Caki2 (cell line): ENCODE measurements at regions not wholly inside any gene's neighbourhood (a gene's known extent, or its start where the extent isn't known, plus 50 kb on each side); places are given as distances from the start of the nearest gene placed in this dataset.
"Not testable (repeated sequence)": the region's sequence is repeated elsewhere in the genome, so short reads cannot be mapped to it uniquely, and the experiment has no call there.

Experiments used
- DNase-seq: peaks from one replicate; pipeline ENCODE4 v3.0.0-alpha.2; 2015; ENCODE audit warnings: low read depth
- in situ Hi-C: cut with HindIII; loops from 2 replicates; pipeline ENCODE4 v1.10.0; 2016; ENCODE audit warnings: low sequenced_read_pairs, low pct_unique_long_range_greater_than_20kb, mixed read lengths

GRCh38 chr9:106220415-106220814 is 526.1 kb downstream of the TMEM38B start:
- DNase-seq, result no peak
- in situ Hi-C loops, result no loop called here

- in situ Hi-C loops, result no loop called here
- DNase-seq, result no peak
Observed at GRCh38 chr9:106228861-106229260, 534.5 kb downstream of the TMEM38B start.

- in situ Hi-C loops, result no loop called here
- DNase-seq, result no peak
Observed at GRCh38 chr9:106233116-106233515, 538.8 kb downstream of the TMEM38B start.

GRCh38 chr9:106260908-106261307 is 566.6 kb downstream of the TMEM38B start:
- DNase-seq, in situ Hi-C loops: not testable (repeated sequence)

GRCh38 chr9:106277966-106278365 is 583.6 kb downstream of the TMEM38B start:
- in situ Hi-C loops, result no loop called here
- no peak for DNase-seq

- DNase-seq, result no peak
- in situ Hi-C loops, result no loop called here
Observed at GRCh38 chr9:106283769-106284168, 579.2 kb upstream of the ZNF462 start.

- in situ Hi-C loops, result no loop called here
- no peak for DNase-seq
Observed at GRCh38 chr9:106284296-106284695, 578.7 kb upstream of the ZNF462 start.

GRCh38 chr9:106286249-106286648 is 576.7 kb upstream of the ZNF462 start:
- DNase-seq, result no peak
- in situ Hi-C loops, result no loop called here

GRCh38 chr9:106287091-106287631 is 575.8 kb upstream of the ZNF462 start:
- DNase-seq, result no peak
- in situ Hi-C loops, result no loop called here

- no peak for DNase-seq
- in situ Hi-C loops, result no loop called here
Observed at GRCh38 chr9:106287731-106288130, 575.2 kb upstream of the ZNF462 start.

GRCh38 chr9:106288689-106289088 is 574.3 kb upstream of the ZNF462 start:
- in situ Hi-C loops, result no loop called here
- no peak for DNase-seq

- DNase-seq, result no peak
- in situ Hi-C loops, result no loop called here
Observed at GRCh38 chr9:106291786-106292185, 571.2 kb upstream of the ZNF462 start.

GRCh38 chr9:106296426-106296825 is 566.5 kb upstream of the ZNF462 start:
- in situ Hi-C loops, result no loop called here
- DNase-seq, result no peak

GRCh38 chr9:106298997-106299396 is 564.0 kb upstream of the ZNF462 start:
- DNase-seq, result no peak
- in situ Hi-C loops, result no loop called here

- in situ Hi-C loops, result no loop called here
- no peak for DNase-seq
Observed at GRCh38 chr9:106304401-106304920, 558.5 kb upstream of the ZNF462 start.

- in situ Hi-C loops, result no loop called here
Observed at GRCh38 chr9:106305428-106306133, 557.4 kb upstream of the ZNF462 start.

GRCh38 chr9:106307670-106308069 is 555.3 kb upstream of the ZNF462 start:
- DNase-seq, result no peak
- in situ Hi-C loops, result no loop called here

More at GRCh38 chr9:106305428-106306133, 557.4 kb upstream of the ZNF462 start:
- no peak for DNase-seq

GRCh38 chr9:106309925-106310324 is 553.0 kb upstream of the ZNF462 start:
- in situ Hi-C loops, result no loop called here
- no peak for DNase-seq

GRCh38 chr9:106310782-106311181 is 552.2 kb upstream of the ZNF462 start:
- in situ Hi-C loops, result no loop called here
- DNase-seq, result no peak

- DNase-seq, result no peak
- in situ Hi-C loops, result no loop called here
Observed at GRCh38 chr9:106312906-106313305, 550.1 kb upstream of the ZNF462 start.
